Right lobe of liver (tissue), 4 donors: ENCODE measurements at regions not wholly inside any gene's neighbourhood (a gene's known extent, or its start where the extent isn't known, plus 50 kb on each side); places are given as distances from the start of the nearest gene placed in this dataset.

Experiments
- POLR2A ChIP-seq: fragments of 450-650 bp; IDR thresholded peaks from one replicate; pipeline ENCODE4 v1.6.1; 2017; ENCODE audit warnings: antibody characterized with exemption, mild to moderate bottlenecking
- TF ChIP-seq, protein P1 (sequence below), 4 donors: fragments of 200-600 bp in 3 of 4; fragments of 450-650 bp in 1 of 4; IDR thresholded peaks; one replicate each; pipeline versions ENCODE4 v1.5.1 to v1.8.0; 2016 to 2022; ENCODE audit warnings: antibody characterized with exemption in 4 of 4, mild to moderate bottlenecking in 2 of 4
- donor health status: DM: no; HTN: no; CAD: no.
- donor health status: DM: no; HTN: no; CAD: no.
- donor health status: DM: no; HTN: yes; CAD: no.

DNA sequence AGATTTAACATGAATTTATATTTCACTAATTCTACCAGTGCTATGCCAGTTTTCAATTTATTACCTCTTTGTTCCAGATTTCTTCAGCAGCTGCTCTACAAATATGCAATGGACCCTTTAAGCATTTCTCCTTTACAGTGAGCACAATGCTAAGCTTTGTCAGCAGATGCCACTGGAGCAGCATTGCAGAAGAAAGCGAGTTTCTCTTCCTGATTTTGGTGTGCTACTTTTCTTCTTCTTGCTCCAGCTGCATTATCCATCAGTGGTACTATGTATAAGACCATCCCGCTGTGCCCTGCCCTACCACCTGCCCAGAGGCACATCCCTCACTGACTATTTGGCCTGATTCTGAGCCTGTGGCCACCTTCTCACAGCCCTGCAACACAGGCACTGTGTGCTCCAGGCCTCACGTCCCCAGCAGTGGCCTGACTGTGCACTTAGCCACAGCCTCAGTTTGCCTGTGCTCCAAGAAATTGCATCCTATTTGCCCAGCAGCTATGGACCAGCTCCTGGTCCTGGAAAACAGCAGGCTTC, 84.1 kb downstream of the TNFAIP3 start:
- TF ChIP-seq, protein P1, sequence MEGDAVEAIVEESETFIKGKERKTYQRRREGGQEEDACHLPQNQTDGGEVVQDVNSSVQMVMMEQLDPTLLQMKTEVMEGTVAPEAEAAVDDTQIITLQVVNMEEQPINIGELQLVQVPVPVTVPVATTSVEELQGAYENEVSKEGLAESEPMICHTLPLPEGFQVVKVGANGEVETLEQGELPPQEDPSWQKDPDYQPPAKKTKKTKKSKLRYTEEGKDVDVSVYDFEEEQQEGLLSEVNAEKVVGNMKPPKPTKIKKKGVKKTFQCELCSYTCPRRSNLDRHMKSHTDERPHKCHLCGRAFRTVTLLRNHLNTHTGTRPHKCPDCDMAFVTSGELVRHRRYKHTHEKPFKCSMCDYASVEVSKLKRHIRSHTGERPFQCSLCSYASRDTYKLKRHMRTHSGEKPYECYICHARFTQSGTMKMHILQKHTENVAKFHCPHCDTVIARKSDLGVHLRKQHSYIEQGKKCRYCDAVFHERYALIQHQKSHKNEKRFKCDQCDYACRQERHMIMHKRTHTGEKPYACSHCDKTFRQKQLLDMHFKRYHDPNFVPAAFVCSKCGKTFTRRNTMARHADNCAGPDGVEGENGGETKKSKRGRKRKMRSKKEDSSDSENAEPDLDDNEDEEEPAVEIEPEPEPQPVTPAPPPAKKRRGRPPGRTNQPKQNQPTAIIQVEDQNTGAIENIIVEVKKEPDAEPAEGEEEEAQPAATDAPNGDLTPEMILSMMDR (IDR thresholded peaks at IDR 0.05): no peak
- TF ChIP-seq POLR2A: no peak
